HEK293T (cell line): ENCODE measurements at regions not wholly inside any gene's neighbourhood (a gene's known extent, or its start where the extent isn't known, plus 50 kb on each side); places are given as distances from the start of the nearest gene placed in this dataset.

Experiments used
- ARNT ChIP-seq: fragments of 450-650 bp; IDR thresholded peaks from 2 replicates; pipeline ENCODE4 v1.6.1; 2017; ENCODE audit warnings: mild to moderate bottlenecking
- BHLHE40 ChIP-seq: fragments of 450-650 bp; IDR thresholded peaks from 2 replicates; pipeline ENCODE4 v1.6.1; 2016; ENCODE audit warnings: mild to moderate bottlenecking, moderate library complexity, borderline replicate concordance
- ELF4 ChIP-seq: fragments of 450-650 bp; IDR thresholded peaks from 2 replicates; pipeline ENCODE4 v1.6.1; 2017; ENCODE audit warnings: antibody characterized with exemption
- FOXA1 ChIP-seq: fragments of 450-650 bp; IDR thresholded peaks from 2 replicates; pipeline ENCODE4 v1.6.1; 2016; ENCODE audit warnings: mild to moderate bottlenecking
- FOXM1 ChIP-seq: fragments of 450-650 bp; IDR thresholded peaks from 2 replicates; pipeline ENCODE4 v1.6.1; 2017; ENCODE audit warnings: mild to moderate bottlenecking, borderline replicate concordance
- HDGF ChIP-seq: fragments of 450-650 bp; IDR thresholded peaks from 2 replicates; pipeline ENCODE4 v1.6.1; 2017; ENCODE audit warnings: antibody characterized with exemption, borderline replicate concordance
- L3MBTL2 ChIP-seq: fragments of 450-650 bp; conservative IDR thresholded peaks from 2 replicates; pipeline ENCODE4 v1.6.1; 2016; ENCODE audit warnings: mild to moderate bottlenecking
- LEF1 ChIP-seq: fragments of 450-650 bp; IDR thresholded peaks from 2 replicates; pipeline ENCODE4 v1.6.1; 2017; ENCODE audit warnings: mild to moderate bottlenecking, borderline replicate concordance
- NFRKB ChIP-seq: fragments of 450-650 bp; IDR thresholded peaks from 2 replicates; pipeline ENCODE4 v1.6.1; 2016; ENCODE audit warnings: mild to moderate bottlenecking, moderate library complexity
- SP1 ChIP-seq: fragments of 450-650 bp; IDR thresholded peaks from 2 replicates; pipeline ENCODE4 v1.6.1; 2017
- SUZ12 ChIP-seq: fragments of 450-650 bp; IDR thresholded peaks from 2 replicates; pipeline ENCODE4 v1.6.1; 2016; ENCODE audit warnings: mild to moderate bottlenecking
- TARDBP ChIP-seq: fragments of 450-650 bp; IDR thresholded peaks from 2 replicates; pipeline ENCODE4 v1.6.1; 2016
- ZNF384 ChIP-seq: fragments of 450-650 bp; IDR thresholded peaks from 2 replicates; pipeline ENCODE4 v1.6.1; 2016

DNA sequence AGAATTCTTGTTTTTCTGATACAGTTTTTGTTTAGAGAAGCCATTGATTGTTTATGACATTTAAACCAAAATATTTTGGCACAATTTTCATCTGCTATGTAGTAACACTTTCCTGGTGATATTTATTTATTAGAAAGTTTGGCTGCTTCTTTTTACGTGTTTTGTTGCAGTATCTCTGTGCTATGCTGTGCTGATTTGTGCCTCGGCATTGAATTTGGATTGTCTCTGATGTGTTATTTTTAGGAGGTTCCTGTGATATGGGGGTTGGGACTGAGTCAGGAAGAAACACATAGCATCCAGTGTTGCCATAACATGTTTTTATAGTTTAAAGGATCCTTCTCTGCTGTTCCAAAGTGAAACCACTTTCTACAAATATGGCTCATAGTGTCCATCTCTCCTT is 1197.7 kb upstream of the LRRN3 start:
- no peak for TF ChIP-seq SUZ12
- TF ChIP-seq NFRKB, result no peak
- no peak for TF ChIP-seq ZNF384
- no peak for TF ChIP-seq ELF4
- TF ChIP-seq L3MBTL2, result no peak
- TF ChIP-seq LEF1, result no peak
- no peak for TF ChIP-seq HDGF
- no peak for TF ChIP-seq BHLHE40
- no peak for TF ChIP-seq FOXM1
- no peak for TF ChIP-seq TARDBP
- TF ChIP-seq ARNT, result no peak
- TF ChIP-seq SP1, result no peak
- TF ChIP-seq FOXA1, result no peak
